Adrenal gland (tissue), 9 donors: ENCODE measurements at regions not wholly inside any gene's neighbourhood (a gene's known extent, or its start where the extent isn't known, plus 50 kb on each side); places are given as distances from the start of the nearest gene placed in this dataset.

Experiments used
- DNase-seq, 7 donors: peaks; one replicate each; pipeline ENCODE4 v3.0.0-alpha.2; 2019 to 2020
- H3K27ac ChIP-seq, 5 donors: fragments of 200-600 bp; sonication (generic) in 4 of 5; 1 replicate in 3 of 5; 2 replicates in 2 of 5; pipeline versions ENCODE4 v1.5.1 to v1.8.0; 2016 to 2020; ENCODE audit warnings: mild to moderate bottlenecking in 1 of 5
- H3K27me3 ChIP-seq: fragments of 200-600 bp; 2 replicates; pipeline ENCODE4 v1.8.0; 2021
- H3K36me3 ChIP-seq, 2 donors: fragments of 200-600 bp; replicated peaks in 1 of 2; 1 replicate in 1 of 2; 2 replicates in 1 of 2; pipeline versions ENCODE4 v1.5.1 to v1.8.0; 2018 to 2022
- H3K4me1 ChIP-seq, 2 donors: fragments of 200-600 bp; replicated peaks in 1 of 2; 1 replicate in 1 of 2; 2 replicates in 1 of 2; pipeline versions ENCODE4 v1.5.1 to v1.8.0; 2018 to 2021
- H3K4me3 ChIP-seq, 4 donors: fragments of 200-600 bp; sonication (generic) in 3 of 4; one replicate each; pipeline ENCODE4 v1.5.1; 2016 to 2018
- H3K9me3 ChIP-seq, 3 donors: fragments of 200-600 bp; sonication (generic) in 1 of 3; replicated peaks in 1 of 3; 1 replicate in 2 of 3; 2 replicates in 1 of 3; pipeline versions ENCODE4 v1.5.1 to v1.8.0; 2016 to 2021
- POLR2A ChIP-seq, 2 donors: fragments of 450-650 bp; IDR thresholded peaks; one replicate each; pipeline ENCODE4 v1.6.1; 2017; ENCODE audit warnings: antibody characterized with exemption in 2 of 2, mild to moderate bottlenecking in 2 of 2, moderate library complexity in 1 of 2
- WGBS, 4 donors: extraction: QIAGEN DNeasy Blood & Tissue Kit in 2 of 4; methylation state at CpG; one replicate each; pipeline versions ENCODE4 v1.1.5 to v1.1.7; 2013 to 2017; 5-methylcytosine and 5-hydroxymethylcytosine counted together
- intact Hi-C, 2 donors: fragments of 100-400 bp; cut with DNase I; formaldehyde crosslinking; loops; one replicate each; pipeline versions ENCODE4 v1.14.1 to v1.15.0; 2022 to 2023
- TF ChIP-seq, protein P1 (sequence below), 6 experiments: fragments of 450-650 bp in 4 of 6; fragments of 200-600 bp in 2 of 6; sonication (generic) in 1 of 6; IDR thresholded peaks; 1 replicate in 5 of 6; 2 replicates in 1 of 6; pipeline versions ENCODE4 v1.5.1 to v1.8.0; 2016 to 2021; ENCODE audit warnings: antibody characterized with exemption in 6 of 6, mild to moderate bottlenecking in 2 of 6, moderate library complexity in 1 of 6
- donor health status: healthy with polysubstance abuse.
- donor health status: Bipolar disorder and iron deficiency.
- donor health status: DM: yes; HTN: yes; CAD: no.
- donor health status: DM: no; HTN: no; CAD: no.
- donor health status: DM: no; HTN: no; CAD: no.

DNA sequence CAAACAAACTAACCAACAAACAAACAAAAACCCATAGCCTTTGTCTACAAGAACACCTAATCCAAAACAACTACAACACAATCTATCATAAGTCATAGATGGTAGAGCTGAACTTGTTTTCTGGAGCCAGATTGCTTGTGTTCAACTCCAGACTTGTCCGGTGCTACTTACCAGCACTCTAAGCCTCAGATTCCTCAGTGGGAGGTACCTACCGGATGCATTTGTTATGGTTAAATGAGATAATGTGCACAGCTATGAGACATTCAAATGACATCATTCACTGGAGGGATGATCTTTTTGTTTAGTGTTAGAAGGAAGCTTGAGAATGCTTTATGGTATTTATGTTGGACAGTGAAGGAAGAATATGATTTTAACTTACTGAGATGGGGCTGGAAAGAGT, 592.9 kb upstream of the C9orf72 start:
- Histone ChIP-seq H3K27ac (no peak overlapping the region), H3K27me3 (no peaks in the 10 kb centered on the region), H3K4me3 (no peak overlapping the region), H3K36me3 (no peaks in the 10 kb centered on the region), H3K4me1 (no peaks in the 10 kb centered on the region), H3K9me3 (no peaks in the 10 kb centered on the region)
- WGBS, 4 donors = 58 to 87% (median 73%) methylated on average over 2 of the region's 2 CpGs
- no peak for DNase-seq
- TF ChIP-seq, protein P1, sequence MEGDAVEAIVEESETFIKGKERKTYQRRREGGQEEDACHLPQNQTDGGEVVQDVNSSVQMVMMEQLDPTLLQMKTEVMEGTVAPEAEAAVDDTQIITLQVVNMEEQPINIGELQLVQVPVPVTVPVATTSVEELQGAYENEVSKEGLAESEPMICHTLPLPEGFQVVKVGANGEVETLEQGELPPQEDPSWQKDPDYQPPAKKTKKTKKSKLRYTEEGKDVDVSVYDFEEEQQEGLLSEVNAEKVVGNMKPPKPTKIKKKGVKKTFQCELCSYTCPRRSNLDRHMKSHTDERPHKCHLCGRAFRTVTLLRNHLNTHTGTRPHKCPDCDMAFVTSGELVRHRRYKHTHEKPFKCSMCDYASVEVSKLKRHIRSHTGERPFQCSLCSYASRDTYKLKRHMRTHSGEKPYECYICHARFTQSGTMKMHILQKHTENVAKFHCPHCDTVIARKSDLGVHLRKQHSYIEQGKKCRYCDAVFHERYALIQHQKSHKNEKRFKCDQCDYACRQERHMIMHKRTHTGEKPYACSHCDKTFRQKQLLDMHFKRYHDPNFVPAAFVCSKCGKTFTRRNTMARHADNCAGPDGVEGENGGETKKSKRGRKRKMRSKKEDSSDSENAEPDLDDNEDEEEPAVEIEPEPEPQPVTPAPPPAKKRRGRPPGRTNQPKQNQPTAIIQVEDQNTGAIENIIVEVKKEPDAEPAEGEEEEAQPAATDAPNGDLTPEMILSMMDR (IDR thresholded peaks at IDR 0.05) = no peak
- no peak for TF ChIP-seq POLR2A (IDR thresholded peaks at IDR 0.05)
- intact Hi-C loops = no loop called here

DNA sequence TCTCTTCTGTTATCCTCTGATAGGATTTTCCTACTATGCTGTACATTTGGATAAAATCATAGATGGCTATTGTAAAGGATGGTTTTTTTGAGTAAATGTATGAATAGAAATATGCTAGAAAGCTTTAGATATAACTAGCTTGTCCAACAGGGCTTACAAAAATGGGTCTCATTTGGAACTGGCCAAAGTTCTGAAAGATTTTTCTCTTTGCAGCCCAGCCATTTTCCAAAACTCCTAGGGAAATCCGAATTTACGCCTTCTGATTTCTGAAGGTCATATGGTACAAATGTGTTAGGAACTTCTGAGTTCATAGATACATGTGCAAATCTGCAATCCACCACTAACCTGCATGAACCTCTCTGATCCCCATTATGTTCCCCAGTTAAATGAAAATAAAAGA, 603.9 kb upstream of the C9orf72 start:
- WGBS, 4 donors = 76 to 93% (median 78%) methylated on average over 2 of the region's 2 CpGs
- TF ChIP-seq, protein P1 (IDR thresholded peaks at IDR 0.05) = no peak
- no peak for TF ChIP-seq POLR2A (IDR thresholded peaks at IDR 0.05)
- no peak overlapping the region for H3K27ac ChIP-seq
- intact Hi-C loops = no loop called here
- no peaks in the 10 kb centered on the region for H3K36me3 ChIP-seq
- no peaks in the 10 kb centered on the region for H3K27me3 ChIP-seq
- H3K4me3 ChIP-seq = no peak overlapping the region
- no peaks in the 10 kb centered on the region for H3K9me3 ChIP-seq
- no peaks in the 10 kb centered on the region for H3K4me1 ChIP-seq
- DNase-seq = no peak

GRCh38 chr9:28177925-28178324, 604.6 kb upstream of the C9orf72 start:
- no peaks in the 10 kb centered on the region for H3K27me3 ChIP-seq
- H3K4me3 ChIP-seq = no peak overlapping the region
- H3K36me3 ChIP-seq = no peaks in the 10 kb centered on the region
- H3K4me1 ChIP-seq = no peaks in the 10 kb centered on the region
- no peak for TF ChIP-seq POLR2A (IDR thresholded peaks at IDR 0.05)
- TF ChIP-seq, protein P1 (IDR thresholded peaks at IDR 0.05) = no peak
- WGBS, 4 donors = 80 to 88% (median 84%) methylated on average over 4 of the region's 4 CpGs
- no peak for DNase-seq
- no peak overlapping the region for H3K27ac ChIP-seq
- intact Hi-C loops = no loop called here
- no peaks in the 10 kb centered on the region for H3K9me3 ChIP-seq

DNA sequence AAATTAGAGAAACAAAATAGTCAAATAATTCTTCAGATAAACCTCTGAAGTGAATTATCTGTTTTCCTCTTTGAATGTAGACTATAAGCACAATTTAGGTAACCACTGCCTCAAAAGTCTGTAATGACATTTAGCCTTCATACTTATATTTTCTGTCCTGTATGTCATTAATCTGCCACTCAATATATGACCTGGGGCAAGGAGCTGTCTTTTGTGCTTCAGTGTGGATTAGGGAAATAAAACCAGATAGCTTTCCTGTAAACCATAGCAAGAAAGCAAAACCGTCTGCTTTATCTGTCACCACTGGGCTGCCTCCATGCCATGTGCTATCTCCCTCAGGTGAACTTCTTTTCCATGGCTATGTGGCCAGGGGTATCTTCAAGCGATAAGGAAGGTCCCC, 606.6 kb upstream of the C9orf72 start:
- TF ChIP-seq, protein P1 (IDR thresholded peaks at IDR 0.05) = no peak
- no peak for TF ChIP-seq POLR2A (IDR thresholded peaks at IDR 0.05)
- Histone ChIP-seq H3K9me3 (no peaks in the 10 kb centered on the region), H3K4me3 (no peak overlapping the region), H3K4me1 (no peaks in the 10 kb centered on the region), H3K36me3 (no peaks in the 10 kb centered on the region), H3K27ac (no peak overlapping the region), H3K27me3 (no peaks in the 10 kb centered on the region)
- WGBS, 4 donors = 66 to 75% (median 73%) methylated on average over 2 of the region's 2 CpGs
- no peak for DNase-seq
- intact Hi-C loops = no loop called here
